ENCODE measurements at regions not wholly inside any gene's neighbourhood (a gene's known extent, or its start where the extent isn't known, plus 50 kb on each side); places are given as distances from the start of the nearest gene placed in this dataset.
"Not testable (repeated sequence)": the region's sequence is repeated elsewhere in the genome, so short reads cannot be mapped to it uniquely, and the experiment has no call there.

DNA sequence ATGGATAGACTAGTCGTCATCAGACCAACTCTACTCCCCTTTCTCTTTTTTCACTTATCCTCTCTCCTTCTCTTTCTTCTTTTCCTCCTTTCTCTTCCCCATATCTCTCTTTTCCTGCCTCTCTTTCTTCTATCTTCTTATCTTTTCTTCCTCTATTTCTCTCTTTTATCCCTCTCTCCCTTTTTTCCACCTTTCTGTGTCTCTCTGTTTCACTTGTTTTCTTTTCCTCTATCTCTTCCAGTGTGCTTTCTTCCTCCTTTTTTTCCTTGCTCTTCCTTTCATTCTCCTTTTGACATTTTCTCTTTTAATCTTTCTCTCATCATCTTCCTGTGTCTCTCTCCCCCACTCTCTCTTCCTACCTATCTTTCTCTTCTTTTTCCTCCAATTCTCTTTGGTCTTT is 159.0 kb upstream of the PTGFR start:
- Histone ChIP-seq H3K36me3 (ENCODE audit: low read depth, missing control alignments) (no peaks in the 10 kb centered on the region), H3K4me3 (no peak overlapping the region), H3K27me3 (no peaks in the 10 kb centered on the region), H3K4me1 (no peaks in the 10 kb centered on the region), H3K27ac (no peak overlapping the region), H3K9me3 (no peaks in the 10 kb centered on the region)
- 75 to 86% methylated on average over 1 of the region's 1 CpG for WGBS, 2 donors
- intact Hi-C loops (cut with DNase I; ENCODE audit: low total_unique reads), result no loop called here
- TF ChIP-seq, protein P1, sequence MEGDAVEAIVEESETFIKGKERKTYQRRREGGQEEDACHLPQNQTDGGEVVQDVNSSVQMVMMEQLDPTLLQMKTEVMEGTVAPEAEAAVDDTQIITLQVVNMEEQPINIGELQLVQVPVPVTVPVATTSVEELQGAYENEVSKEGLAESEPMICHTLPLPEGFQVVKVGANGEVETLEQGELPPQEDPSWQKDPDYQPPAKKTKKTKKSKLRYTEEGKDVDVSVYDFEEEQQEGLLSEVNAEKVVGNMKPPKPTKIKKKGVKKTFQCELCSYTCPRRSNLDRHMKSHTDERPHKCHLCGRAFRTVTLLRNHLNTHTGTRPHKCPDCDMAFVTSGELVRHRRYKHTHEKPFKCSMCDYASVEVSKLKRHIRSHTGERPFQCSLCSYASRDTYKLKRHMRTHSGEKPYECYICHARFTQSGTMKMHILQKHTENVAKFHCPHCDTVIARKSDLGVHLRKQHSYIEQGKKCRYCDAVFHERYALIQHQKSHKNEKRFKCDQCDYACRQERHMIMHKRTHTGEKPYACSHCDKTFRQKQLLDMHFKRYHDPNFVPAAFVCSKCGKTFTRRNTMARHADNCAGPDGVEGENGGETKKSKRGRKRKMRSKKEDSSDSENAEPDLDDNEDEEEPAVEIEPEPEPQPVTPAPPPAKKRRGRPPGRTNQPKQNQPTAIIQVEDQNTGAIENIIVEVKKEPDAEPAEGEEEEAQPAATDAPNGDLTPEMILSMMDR (IDR thresholded peaks at IDR 0.05), result no peak
- DNase-seq, result no peak

DNA sequence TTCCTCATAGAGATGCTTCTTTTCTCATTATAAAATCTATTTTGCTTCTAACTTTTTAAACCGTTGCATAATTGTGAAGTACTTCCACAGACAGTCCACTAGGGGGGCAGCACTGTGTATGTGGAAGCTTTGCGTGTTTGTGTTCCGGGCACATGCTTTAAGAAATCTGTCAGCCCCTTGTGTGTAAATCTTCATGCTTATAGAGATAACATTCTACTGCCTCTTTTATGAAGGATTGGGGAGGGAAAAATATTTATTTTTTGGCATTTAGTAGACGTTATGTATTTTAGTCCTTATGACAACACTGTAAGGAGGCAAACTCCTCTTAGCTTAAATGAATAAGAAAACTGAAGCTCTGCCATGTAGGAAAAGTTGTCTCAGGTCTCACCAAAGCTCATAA is 157.3 kb upstream of the PTGFR start:
- Histone ChIP-seq H3K9me3 (no peaks in the 10 kb centered on the region), H3K4me1 (no peaks in the 10 kb centered on the region), H3K4me3 (no peak overlapping the region), H3K27me3 (no peaks in the 10 kb centered on the region), H3K36me3 (ENCODE audit: low read depth, missing control alignments) (no peaks in the 10 kb centered on the region), H3K27ac (no peak overlapping the region)
- peak; percentile 21 for DNase-seq
- 5 to 20% methylated on average over 4 of the region's 4 CpGs for WGBS, 2 donors
- intact Hi-C loops (cut with DNase I; ENCODE audit: low total_unique reads), result no loop called here
- no peak for TF ChIP-seq POLR2A (IDR thresholded peaks at IDR 0.05)
- TF ChIP-seq, protein P1 (IDR thresholded peaks at IDR 0.05), result peak; percentile 17 to 71 (median 63)

DNA sequence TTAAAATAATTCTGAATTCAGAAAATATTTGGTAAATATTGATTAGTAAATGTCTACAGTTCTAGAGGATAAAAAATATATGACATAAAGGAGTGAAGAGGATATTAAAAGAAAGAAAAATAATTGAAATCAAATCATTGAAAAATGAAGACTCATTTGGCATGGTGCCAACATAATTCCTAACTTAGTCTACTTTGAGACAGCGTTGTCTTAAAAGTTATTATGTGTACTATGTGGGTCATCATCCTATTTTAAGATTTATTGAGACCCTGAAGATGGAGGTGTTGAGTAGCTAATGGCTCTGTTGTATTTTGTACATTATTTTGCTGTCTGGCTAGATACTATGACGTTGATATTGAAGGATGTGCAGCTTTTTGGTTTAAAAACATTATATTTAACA is 156.7 kb upstream of the PTGFR start:
- intact Hi-C loops (cut with DNase I; ENCODE audit: low total_unique reads), result no loop called here
- TF ChIP-seq POLR2A (IDR thresholded peaks at IDR 0.05), result no peak
- TF ChIP-seq, protein P1 (IDR thresholded peaks at IDR 0.05), result no peak
- H3K27ac ChIP-seq, result no peak overlapping the region
- no peaks in the 10 kb centered on the region for H3K36me3 ChIP-seq (ENCODE audit: low read depth, missing control alignments)
- H3K27me3 ChIP-seq, result no peaks in the 10 kb centered on the region
- 65 to 68% methylated on average over 2 of the region's 2 CpGs for WGBS, 2 donors
- no peaks in the 10 kb centered on the region for H3K4me1 ChIP-seq
- H3K9me3 ChIP-seq, result no peaks in the 10 kb centered on the region
- no peak overlapping the region for H3K4me3 ChIP-seq
- DNase-seq, result no peak

DNA sequence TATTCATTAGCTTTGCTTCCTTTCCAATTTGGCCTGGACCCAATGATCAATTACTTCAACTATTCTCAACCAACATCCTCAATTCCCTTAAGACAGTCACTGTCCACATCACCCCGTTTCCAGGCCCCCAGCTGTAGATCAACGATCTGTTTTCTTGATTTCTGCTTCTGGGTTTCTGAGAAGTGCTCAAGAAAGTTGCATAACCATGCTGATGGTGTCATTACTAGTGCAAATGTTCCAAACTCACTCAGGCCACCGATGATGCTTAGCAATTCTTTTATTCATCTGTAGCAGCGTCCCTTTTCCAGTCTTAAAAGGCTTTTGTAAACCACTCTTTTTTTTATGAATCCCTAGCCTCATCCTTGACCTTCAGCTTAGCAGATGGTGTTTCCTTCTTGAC is 155.8 kb upstream of the PTGFR start:
- no peaks in the 10 kb centered on the region for H3K27me3 ChIP-seq
- no peaks in the 10 kb centered on the region for H3K4me1 ChIP-seq
- no peak for TF ChIP-seq POLR2A (IDR thresholded peaks at IDR 0.05)
- TF ChIP-seq, protein P1 (IDR thresholded peaks at IDR 0.05), result no peak
- intact Hi-C loops (cut with DNase I; ENCODE audit: low total_unique reads), result no loop called here
- no peaks in the 10 kb centered on the region for H3K9me3 ChIP-seq
- H3K4me3 ChIP-seq, result no peak overlapping the region
- H3K36me3 ChIP-seq (ENCODE audit: low read depth, missing control alignments), result no peaks in the 10 kb centered on the region
- no peak for DNase-seq
- WGBS, 2 donors, result 56 to 65% methylated on average over 4 of the region's 4 CpGs
- H3K27ac ChIP-seq, result no peak overlapping the region

DNA sequence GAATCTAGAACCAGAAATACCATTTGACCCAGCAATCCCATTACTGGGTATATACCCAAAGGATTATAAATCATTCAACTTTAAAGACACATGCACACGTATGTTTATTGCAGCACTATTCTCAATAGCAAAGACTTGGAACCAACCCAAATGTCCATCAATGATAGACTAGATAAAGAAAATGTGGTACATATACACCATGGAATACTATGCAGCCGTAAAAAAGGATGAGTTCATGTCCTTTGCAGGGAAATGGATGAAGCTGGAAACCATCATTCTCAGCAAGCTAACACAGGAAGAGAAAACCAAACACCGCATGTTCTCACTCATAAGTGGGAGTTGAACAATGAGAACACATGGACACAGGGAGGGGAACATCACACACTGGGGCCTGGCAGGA is 154.0 kb upstream of the PTGFR start:
- H3K4me3 ChIP-seq; intact Hi-C loops (cut with DNase I; ENCODE audit: low total_unique reads); H3K4me1 ChIP-seq; DNase-seq; H3K27me3 ChIP-seq; H3K27ac ChIP-seq; H3K36me3 ChIP-seq (ENCODE audit: low read depth, missing control alignments); H3K9me3 ChIP-seq: not testable (repeated sequence)
- 88 to 94% methylated on average over 3 of the region's 3 CpGs for WGBS, 2 donors

Measured in testis (tissue), 2 donors.